ENCODE measurements at regions not wholly inside any gene's neighbourhood (a gene's known extent, or its start where the extent isn't known, plus 50 kb on each side); places are given as distances from the start of the nearest gene placed in this dataset.

GRCh38 chr18:78892177-78892576 lies 87.4 kb upstream of the SALL3 start:
- 87 to 91% (median 89%) methylated on average over 13 of the region's 13 CpGs for WGBS, 5 donors
- no peak for DNase-seq
- Histone ChIP-seq H3K27ac (no peak overlapping the region), H3K4me3 (no peak overlapping the region), H3K4me1 (no peaks in the 10 kb centered on the region), H3K36me3 (no peaks in the 10 kb centered on the region), H3K9me3 (peaks cover 4 to 37% (median 33%) of the 10 kb centered on the region in 4 donors), H3K27me3 (peaks cover 0 to 11% (median 0%) of the 10 kb centered on the region in 3 donors)
- intact Hi-C loops (cut with DNase I; ENCODE audit: low total_unique reads), result no loop called here
- TF ChIP-seq POLR2A (IDR thresholded peaks at IDR 0.05) (no peak), EP300 (IDR thresholded peaks at IDR 0.05) (no peak)

- WGBS, 5 donors, result 79 to 89% (median 87%) methylated on average over 5 of the region's 5 CpGs
- no peak for DNase-seq
Measured at GRCh38 chr18:78892721-78893120, 86.9 kb upstream of the SALL3 start.

GRCh38 chr18:78893281-78894032 lies 86.2 kb upstream of the SALL3 start:
- no peaks in the 10 kb centered on the region for H3K4me1 ChIP-seq
- no peak overlapping the region for H3K27ac ChIP-seq
- intact Hi-C loops (cut with DNase I; ENCODE audit: low total_unique reads), result no loop called here
- no peaks in the 10 kb centered on the region for H3K36me3 ChIP-seq
- DNase-seq, result no peak
- no peak for TF ChIP-seq POLR2A (IDR thresholded peaks at IDR 0.05)
- TF ChIP-seq CTCF (IDR thresholded peaks at IDR 0.05), result no peak
- TF ChIP-seq EP300 (IDR thresholded peaks at IDR 0.05), result no peak
- TF ChIP-seq POLR2AphosphoS5 (IDR thresholded peaks at IDR 0.05), result no peak
- H3K9me3 ChIP-seq, result peaks cover 4 to 30% (median 25%) of the 10 kb centered on the region in 4 donors
- no peak overlapping the region for H3K4me3 ChIP-seq
- H3K27me3 ChIP-seq, result peaks cover 0 to 11% (median 0%) of the 10 kb centered on the region in 3 donors
- 65 to 81% (median 74%) methylated on average over 27 of the region's 27 CpGs for WGBS, 5 donors

More at GRCh38 chr18:78892721-78893120, 86.9 kb upstream of the SALL3 start:
- no peak overlapping the region for H3K27ac ChIP-seq
- no peak overlapping the region for H3K4me3 ChIP-seq
- no peaks in the 10 kb centered on the region for H3K4me1 ChIP-seq
- H3K9me3 ChIP-seq, result peaks cover 4 to 33% (median 32%) of the 10 kb centered on the region in 4 donors
- TF ChIP-seq POLR2A (IDR thresholded peaks at IDR 0.05), result no peak
- TF ChIP-seq CTCF (IDR thresholded peaks at IDR 0.05), result no peak
- no peak for TF ChIP-seq EP300 (IDR thresholded peaks at IDR 0.05)
- no peak for TF ChIP-seq POLR2AphosphoS5 (IDR thresholded peaks at IDR 0.05)
- peaks cover 0 to 11% (median 0%) of the 10 kb centered on the region in 3 donors for H3K27me3 ChIP-seq
- intact Hi-C loops (cut with DNase I; ENCODE audit: low total_unique reads), result no loop called here
- no peaks in the 10 kb centered on the region for H3K36me3 ChIP-seq

GRCh38 chr18:78894033-78894305 lies 85.6 kb upstream of the SALL3 start:
- no peaks in the 10 kb centered on the region for H3K36me3 ChIP-seq
- H3K27ac ChIP-seq, result no peak overlapping the region
- peaks cover 3 to 27% (median 22%) of the 10 kb centered on the region in 4 donors for H3K9me3 ChIP-seq
- H3K27me3 ChIP-seq, result peaks cover 0 to 11% (median 0%) of the 10 kb centered on the region in 3 donors
- TF ChIP-seq POLR2AphosphoS5 (IDR thresholded peaks at IDR 0.05) (no peak), CTCF (IDR thresholded peaks at IDR 0.05) (no peak), EP300 (IDR thresholded peaks at IDR 0.05) (no peak), POLR2A (IDR thresholded peaks at IDR 0.05) (no peak)
- intact Hi-C loops (cut with DNase I; ENCODE audit: low total_unique reads), result no loop called here
- 75 to 83% (median 81%) methylated on average over 9 of the region's 9 CpGs for WGBS, 5 donors
- no peak for DNase-seq
- H3K4me3 ChIP-seq, result no peak overlapping the region
- no peaks in the 10 kb centered on the region for H3K4me1 ChIP-seq
